Breast epithelium (tissue), 4 donors: ENCODE measurements at regions not wholly inside any gene's neighbourhood (a gene's known extent, or its start where the extent isn't known, plus 50 kb on each side); places are given as distances from the start of the nearest gene placed in this dataset.

Experiments
- DNase-seq, 2 donors: peaks; one replicate each; pipeline ENCODE4 v3.0.0-alpha.2; 2019; ENCODE audit warnings: low spot score in 2 of 2
- H3K27ac ChIP-seq, 2 donors: fragments of 200-600 bp; sonication (generic) in 1 of 2; one replicate each; pipeline ENCODE4 v1.5.1; 2016 to 2019; ENCODE audit warnings: mild to moderate bottlenecking in 1 of 2
- H3K27me3 ChIP-seq, 2 donors: fragments of 200-600 bp; sonication (generic) in 1 of 2; one replicate each; pipeline versions ENCODE4 v1.5.1 to v1.6.0; 2017 to 2019; ENCODE audit warnings: control low read depth in 1 of 2, mild to moderate bottlenecking in 1 of 2
- H3K36me3 ChIP-seq: fragments of 200-600 bp; one replicate; pipeline ENCODE4 v1.5.1; 2019
- H3K4me1 ChIP-seq, 2 donors: fragments of 200-600 bp; sonication (generic); one replicate each; pipeline ENCODE4 v1.5.1; 2016 to 2019; ENCODE audit warnings: control low read depth in 1 of 2
- H3K4me3 ChIP-seq, 3 donors: fragments of 200-600 bp; sonication (generic); 1 replicate in 2 of 3; 2 replicates in 1 of 3; pipeline ENCODE4 v1.5.1; 2016 to 2019; ENCODE audit warnings: mild to moderate bottlenecking in 3 of 3, moderate library complexity in 2 of 3
- H3K9me3 ChIP-seq, 2 donors: fragments of 200-600 bp; sonication (generic) in 1 of 2; one replicate each; pipeline ENCODE4 v1.5.1; 2016 to 2019; ENCODE audit warnings: control low read depth in 1 of 2
- POLR2A ChIP-seq: fragments of 450-650 bp; IDR thresholded peaks from one replicate; pipeline ENCODE4 v1.6.1; 2016; ENCODE audit warnings: antibody characterized with exemption, mild to moderate bottlenecking, moderate library complexity
- POLR2AphosphoS5 ChIP-seq, 3 donors: sonication (generic); formaldehyde crosslinking; IDR thresholded peaks; one replicate each; pipeline ENCODE4 v1.6.1; 2017; ENCODE audit warnings: antibody characterized with exemption in 3 of 3
- intact Hi-C: fragments of 100-400 bp; cut with DNase I; formaldehyde crosslinking; loops from one replicate; pipeline ENCODE4 v1.15.1; 2023; ENCODE audit warnings: low total_unique reads
- TF ChIP-seq, protein P1 (sequence below), 3 donors: fragments of 450-650 bp; IDR thresholded peaks; one replicate each; pipeline ENCODE4 v1.5.1; 2016 to 2017; ENCODE audit warnings: antibody characterized with exemption in 3 of 3, mild to moderate bottlenecking in 3 of 3, moderate library complexity in 3 of 3

DNA sequence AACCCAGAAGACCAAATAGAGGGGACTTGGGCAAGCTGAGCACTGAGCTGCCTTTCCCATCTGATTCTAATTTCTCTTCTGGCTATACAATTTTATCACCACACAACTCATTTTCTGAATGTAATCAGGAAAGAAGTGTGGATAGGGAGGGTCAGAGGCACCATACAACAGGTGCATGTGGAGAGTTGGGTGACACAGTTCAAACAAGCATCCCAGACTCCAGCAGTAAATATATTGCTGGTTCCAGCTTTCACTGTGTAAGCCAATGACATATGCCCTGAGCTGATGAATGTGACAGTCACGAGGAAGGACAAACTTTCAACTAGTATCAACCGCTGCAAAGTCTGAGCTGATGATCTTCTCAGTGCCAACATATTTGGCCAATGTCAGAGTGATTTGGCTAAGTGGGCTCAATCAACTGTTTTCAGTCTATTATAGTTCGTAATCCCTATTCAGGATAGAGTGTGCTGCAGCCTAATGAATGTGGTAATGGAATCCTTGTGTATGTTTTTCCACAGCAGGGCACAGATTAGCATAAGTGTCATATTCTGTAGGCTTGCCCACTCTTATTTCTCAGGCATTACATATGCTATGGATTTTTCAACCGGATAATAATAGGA, 109.9 kb upstream of the MEIS1 start:
- TF ChIP-seq POLR2A (no peak), POLR2AphosphoS5 (IDR thresholded peaks at IDR 0.05) (no peak)
- TF ChIP-seq, protein P1, sequence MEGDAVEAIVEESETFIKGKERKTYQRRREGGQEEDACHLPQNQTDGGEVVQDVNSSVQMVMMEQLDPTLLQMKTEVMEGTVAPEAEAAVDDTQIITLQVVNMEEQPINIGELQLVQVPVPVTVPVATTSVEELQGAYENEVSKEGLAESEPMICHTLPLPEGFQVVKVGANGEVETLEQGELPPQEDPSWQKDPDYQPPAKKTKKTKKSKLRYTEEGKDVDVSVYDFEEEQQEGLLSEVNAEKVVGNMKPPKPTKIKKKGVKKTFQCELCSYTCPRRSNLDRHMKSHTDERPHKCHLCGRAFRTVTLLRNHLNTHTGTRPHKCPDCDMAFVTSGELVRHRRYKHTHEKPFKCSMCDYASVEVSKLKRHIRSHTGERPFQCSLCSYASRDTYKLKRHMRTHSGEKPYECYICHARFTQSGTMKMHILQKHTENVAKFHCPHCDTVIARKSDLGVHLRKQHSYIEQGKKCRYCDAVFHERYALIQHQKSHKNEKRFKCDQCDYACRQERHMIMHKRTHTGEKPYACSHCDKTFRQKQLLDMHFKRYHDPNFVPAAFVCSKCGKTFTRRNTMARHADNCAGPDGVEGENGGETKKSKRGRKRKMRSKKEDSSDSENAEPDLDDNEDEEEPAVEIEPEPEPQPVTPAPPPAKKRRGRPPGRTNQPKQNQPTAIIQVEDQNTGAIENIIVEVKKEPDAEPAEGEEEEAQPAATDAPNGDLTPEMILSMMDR (IDR thresholded peaks at IDR 0.05): no peak
- Histone ChIP-seq H3K4me3 (no peak overlapping the region), H3K9me3 (no peaks in the 10 kb centered on the region), H3K27me3 (no peaks in the 10 kb centered on the region), H3K36me3 (no peaks in the 10 kb centered on the region), H3K4me1 (no peaks in the 10 kb centered on the region), H3K27ac (no peak overlapping the region)
- no peak for DNase-seq
- intact Hi-C loops: no loop called here

DNA sequence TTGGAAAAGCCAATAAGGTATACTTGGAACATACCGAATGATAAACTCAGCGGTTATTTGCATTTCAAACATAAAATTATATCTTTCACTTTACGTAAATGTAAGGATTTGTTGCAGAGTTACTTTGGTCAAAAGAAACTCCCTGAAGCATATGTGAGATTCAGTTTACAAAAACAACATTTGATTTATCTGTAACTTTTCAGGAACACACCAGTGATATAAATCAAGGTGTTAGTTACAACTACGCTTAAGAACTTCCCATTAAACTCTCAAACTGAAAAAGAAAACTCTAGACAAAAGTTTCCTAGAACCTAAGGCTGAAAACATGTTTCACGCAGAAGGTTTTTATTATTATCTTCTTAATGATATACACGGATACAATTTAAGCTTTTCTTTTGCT, 110.6 kb upstream of the MEIS1 start:
- H3K36me3 ChIP-seq: no peaks in the 10 kb centered on the region
- no peak for DNase-seq
- H3K4me1 ChIP-seq: no peaks in the 10 kb centered on the region
- no peaks in the 10 kb centered on the region for H3K27me3 ChIP-seq
- intact Hi-C loops: no loop called here
- H3K4me3 ChIP-seq: no peak overlapping the region
- no peaks in the 10 kb centered on the region for H3K9me3 ChIP-seq
- TF ChIP-seq POLR2A: no peak
- TF ChIP-seq POLR2AphosphoS5 (IDR thresholded peaks at IDR 0.05): no peak
- TF ChIP-seq, protein P1 (IDR thresholded peaks at IDR 0.05): no peak
- no peak overlapping the region for H3K27ac ChIP-seq

DNA sequence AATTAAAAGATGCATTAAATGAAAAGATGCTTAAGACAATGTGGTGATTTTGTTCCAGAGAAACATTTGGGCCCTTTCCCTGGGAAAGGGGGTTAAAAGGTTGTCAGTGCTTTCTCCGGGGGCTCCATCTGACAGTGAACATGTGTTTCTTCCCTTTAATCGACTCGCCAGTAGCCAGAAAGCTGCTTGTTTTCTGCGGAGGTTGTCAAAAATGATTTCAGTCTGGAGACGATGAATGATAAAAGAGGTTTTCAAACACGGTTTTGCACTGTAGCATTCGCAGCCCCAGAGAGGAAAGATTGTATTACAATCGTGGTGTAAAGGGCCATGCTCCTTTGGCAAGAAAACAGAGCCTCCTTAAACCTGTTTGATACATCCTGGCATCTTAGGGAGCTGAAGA, 111.5 kb upstream of the MEIS1 start:
- Histone ChIP-seq H3K9me3 (no peaks in the 10 kb centered on the region), H3K4me3 (no peak overlapping the region), H3K27ac (no peak overlapping the region), H3K27me3 (no peaks in the 10 kb centered on the region), H3K4me1 (no peaks in the 10 kb centered on the region), H3K36me3 (no peaks in the 10 kb centered on the region)
- intact Hi-C loops: no loop called here
- no peak for TF ChIP-seq POLR2AphosphoS5 (IDR thresholded peaks at IDR 0.05)
- no peak for TF ChIP-seq POLR2A
- TF ChIP-seq, protein P1 (IDR thresholded peaks at IDR 0.05): no peak
- DNase-seq: no peak

DNA sequence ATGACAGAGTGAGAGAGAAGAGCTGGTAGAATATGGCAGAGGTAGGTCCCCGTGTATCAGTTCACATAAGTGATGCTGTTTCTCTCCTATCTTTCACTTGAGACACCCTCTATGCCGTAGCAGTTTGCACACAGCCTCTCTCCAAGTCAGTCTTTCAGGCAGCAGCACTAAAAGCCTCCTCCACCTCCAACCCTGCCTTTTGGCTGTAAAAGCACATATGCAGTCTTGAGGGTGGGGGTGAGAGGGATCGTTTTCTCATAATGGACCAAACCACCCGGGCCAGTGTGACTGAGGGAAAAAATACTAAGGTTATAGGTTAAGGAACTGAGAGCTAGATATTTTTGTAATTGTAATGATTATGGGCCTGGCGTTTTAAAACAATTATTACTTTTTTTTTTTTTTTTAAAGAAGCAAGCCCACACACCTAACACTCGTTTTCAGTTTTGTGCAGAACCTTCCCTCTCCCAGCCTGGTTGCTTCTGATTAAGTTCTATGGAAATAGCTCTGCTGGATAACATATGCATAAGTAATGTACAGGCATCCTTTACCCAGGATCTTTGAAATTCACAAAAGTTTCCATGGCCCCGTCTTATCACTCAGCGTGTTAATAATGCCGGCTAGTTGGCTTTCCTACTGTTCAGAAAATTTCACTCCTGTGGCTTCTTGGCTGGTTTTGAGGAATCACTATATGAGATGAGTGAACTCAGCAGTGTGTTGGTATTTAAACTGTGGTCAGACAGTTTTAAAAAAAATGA, 112.2 kb upstream of the MEIS1 start:
- Histone ChIP-seq H3K27ac (no peak overlapping the region), H3K27me3 (no peaks in the 10 kb centered on the region), H3K4me1 (no peaks in the 10 kb centered on the region), H3K36me3 (no peaks in the 10 kb centered on the region), H3K9me3 (no peaks in the 10 kb centered on the region), H3K4me3 (no peak overlapping the region)
- DNase-seq: no peak
- intact Hi-C loops: no loop called here
- TF ChIP-seq, protein P1 (IDR thresholded peaks at IDR 0.05): no peak
- TF ChIP-seq POLR2AphosphoS5 (IDR thresholded peaks at IDR 0.05) (no peak), POLR2A (no peak)

DNA sequence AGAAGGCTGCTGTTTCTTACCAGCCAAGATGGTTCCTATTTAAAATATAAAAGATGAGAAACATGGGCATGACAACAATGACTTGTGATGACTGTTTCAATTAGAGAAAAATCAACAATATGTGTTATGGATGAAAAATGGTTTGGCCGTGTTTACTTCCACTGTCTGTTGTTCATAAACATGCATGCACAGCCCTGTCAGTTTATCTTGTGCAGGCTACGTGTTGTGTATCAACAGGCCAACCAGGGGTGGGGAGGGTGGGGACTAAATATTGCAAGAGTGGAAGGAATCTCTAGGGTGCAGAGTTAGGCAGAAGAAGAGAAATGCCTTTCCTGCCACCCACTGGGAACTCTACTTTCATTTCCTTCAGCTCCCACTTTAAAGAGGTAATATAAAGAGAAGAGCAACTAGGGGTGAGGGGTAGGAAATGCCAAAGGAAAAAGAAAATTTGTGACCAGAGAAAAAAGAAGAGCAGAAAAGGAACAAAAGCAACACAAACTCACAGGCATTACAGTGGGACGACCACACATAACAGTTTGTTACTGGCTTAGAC, 116.8 kb upstream of the MEIS1 start:
- Histone ChIP-seq H3K9me3 (peaks cover under 1 to 4% of the 10 kb centered on the region in 2 donors), H3K27ac (no peak overlapping the region), H3K36me3 (no peaks in the 10 kb centered on the region), H3K4me3 (no peak overlapping the region), H3K27me3 (no peaks in the 10 kb centered on the region), H3K4me1 (no peaks in the 10 kb centered on the region)
- TF ChIP-seq POLR2A: no peak
- intact Hi-C loops: no loop called here
- DNase-seq: no peak
